Keratinocyte (primary cell): ENCODE measurements at regions not wholly inside any gene's neighbourhood (a gene's known extent, or its start where the extent isn't known, plus 50 kb on each side); places are given as distances from the start of the nearest gene placed in this dataset.

Source experiments
- CTCF ChIP-seq, 3 experiments: IDR thresholded peaks in 1 of 3; conservative IDR thresholded peaks in 1 of 3; optimal IDR thresholded peaks in 1 of 3; 2 replicates in 2 of 3; 3 replicates in 1 of 3; pipeline versions ENCODE3 to v1.5.1; 2011; ENCODE audit warnings: low read length in 3 of 3, mild to moderate bottlenecking in 3 of 3, moderate library complexity in 2 of 3, control low read depth in 1 of 3, inconsistent platforms in 1 of 3; ENCODE audit not compliant: insufficient read depth in 2 of 3; ENCODE audit errors: extremely low read depth in 1 of 3
- EZH2 ChIP-seq: IDR thresholded peaks from one replicate; pipeline ENCODE4 v1.6.1; 2012; ENCODE audit warnings: inconsistent platforms, mild to moderate bottlenecking, low read length, moderate library complexity

- TF ChIP-seq CTCF (optimal IDR thresholded peaks at IDR 0.05 in 1 of 3, IDR thresholded peaks at IDR 0.05 in 1 of 3, conservative IDR thresholded peaks at IDR 0.05 in 1 of 3; ENCODE audit: extremely low read depth in 1 of 3, insufficient read depth in 2 of 3, low read length in 3 of 3) (no peak), EZH2 (no peak)
These were observed 377.0 kb upstream of the NUPR2 start for GRCh38 chr7:56493196-56493595.
